GM21737 (cell line): ENCODE measurements at regions not wholly inside any gene's neighbourhood (a gene's known extent, or its start where the extent isn't known, plus 50 kb on each side); places are given as distances from the start of the nearest gene placed in this dataset.

ENCODE experiments used
- ATAC-seq: cut with Tn5 transposase; IDR thresholded peaks from one replicate; pipeline ENCODE4 v1.9.1; 2021; ENCODE audit warnings: mild to moderate bottlenecking, moderate library complexity; ENCODE audit not compliant: unreplicated experiment

GRCh38 chr14:38527502-38527878 lies 271.6 kb upstream of the CLEC14A start:
- ATAC-seq = no peak

GRCh38 chr14:38526826-38527501 lies 271.1 kb upstream of the CLEC14A start:
- no peak for ATAC-seq

- ATAC-seq = no peak
These were observed 269.0 kb upstream of the CLEC14A start for GRCh38 chr14:38524636-38525509.

- no peak for ATAC-seq
These were observed 266.8 kb upstream of the CLEC14A start for GRCh38 chr14:38522724-38523123.

DNA sequence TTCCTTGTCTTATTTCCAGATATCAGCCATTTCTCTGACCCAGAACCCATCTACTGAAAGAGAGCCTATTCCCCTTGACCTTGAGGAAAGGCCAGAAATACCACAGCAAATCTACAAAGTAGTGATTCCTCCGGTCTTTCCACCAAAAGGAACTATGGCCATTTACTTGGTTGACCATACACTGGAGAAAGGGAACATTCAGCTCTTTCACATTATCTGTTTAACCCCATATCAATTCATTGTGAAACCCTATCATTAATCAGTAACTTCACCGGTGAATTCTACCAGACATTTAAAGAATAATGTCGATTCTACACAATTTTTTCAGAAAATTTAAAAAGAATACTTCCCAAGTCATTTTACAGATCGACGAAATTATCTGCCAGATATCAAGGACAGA lies 265.7 kb upstream of the CLEC14A start:
- no peak for ATAC-seq

DNA sequence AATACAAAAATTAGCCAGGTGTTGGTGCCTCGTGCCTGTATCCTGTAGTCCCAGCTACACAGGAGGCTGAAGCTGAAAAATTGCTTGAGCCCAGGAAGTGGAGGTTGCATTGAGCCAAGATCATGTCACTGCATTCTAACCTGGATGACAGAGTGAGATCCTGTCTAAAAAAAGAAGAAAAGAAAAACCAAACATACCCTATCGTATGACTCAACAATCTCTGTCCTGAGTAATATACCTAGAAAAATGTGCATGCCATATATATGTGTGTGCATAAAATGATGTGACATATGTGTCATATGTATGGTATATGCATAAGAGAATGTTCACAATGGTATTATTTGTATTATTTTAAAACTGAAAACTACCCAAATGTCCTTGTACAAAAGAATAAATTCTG lies 261.5 kb upstream of the CLEC14A start:
- no peak for ATAC-seq

- ATAC-seq = no peak
These were observed 256.3 kb upstream of the CLEC14A start for GRCh38 chr14:38512236-38512635.

GRCh38 chr14:38507299-38507698 lies 251.4 kb upstream of the CLEC14A start:
- no peak for ATAC-seq

DNA sequence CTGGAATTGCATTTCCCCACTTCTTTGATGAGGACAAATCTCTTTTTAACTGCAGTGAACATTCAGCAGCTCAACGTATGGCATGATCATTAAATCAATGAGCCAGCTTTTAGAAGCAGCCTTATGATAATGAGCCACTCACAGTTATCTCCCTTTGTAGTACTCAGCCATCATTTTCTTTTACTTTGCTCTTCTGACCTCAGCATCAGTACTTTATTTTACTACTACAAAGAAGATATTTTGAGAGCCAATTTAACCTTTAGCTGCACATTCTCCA lies 250.0 kb upstream of the CLEC14A start:
- no peak for ATAC-seq

GRCh38 chr14:38505221-38505972 lies 249.5 kb upstream of the CLEC14A start:
- no peak for ATAC-seq

DNA sequence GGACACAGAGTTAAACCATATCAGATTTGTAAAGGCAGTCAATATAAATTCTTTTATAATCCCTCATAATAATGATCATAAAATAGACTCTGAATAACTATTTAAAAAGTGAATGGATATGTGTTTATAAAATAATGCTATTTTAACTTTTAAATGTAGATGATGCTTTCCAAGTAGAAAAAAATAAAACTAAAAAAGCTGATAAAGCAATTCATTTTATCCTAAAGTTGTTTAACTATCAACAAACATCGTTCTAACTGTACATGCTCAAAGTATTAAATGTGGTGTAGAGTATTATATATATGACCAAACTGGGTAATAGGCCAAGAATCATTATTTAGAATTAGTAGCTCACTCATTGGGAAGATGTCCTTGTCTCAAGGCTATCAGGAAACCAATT lies 248.3 kb upstream of the CLEC14A start:
- ATAC-seq = no peak

- ATAC-seq = no peak
These were observed 246.3 kb upstream of the CLEC14A start for GRCh38 chr14:38502239-38502638.

DNA sequence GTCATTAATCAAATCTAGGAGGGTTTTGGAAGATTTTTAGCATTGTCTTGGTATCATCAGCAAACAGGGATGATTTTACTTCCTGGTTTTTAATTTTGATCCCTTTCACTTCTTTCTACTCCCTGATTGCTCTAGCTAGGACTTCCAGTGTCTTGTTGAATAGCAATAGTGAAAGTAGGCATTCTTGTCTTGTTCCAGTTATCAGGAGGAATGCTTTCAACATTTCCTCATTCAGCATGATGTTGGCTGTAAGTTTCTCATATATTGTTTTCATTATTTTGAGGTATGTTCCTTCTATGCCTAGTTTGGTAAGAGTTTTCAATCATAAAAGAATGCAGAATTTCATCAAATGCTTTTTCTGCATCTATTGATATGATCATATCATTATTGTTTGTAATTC lies 244.2 kb upstream of the CLEC14A start:
- no peak for ATAC-seq

- no peak for ATAC-seq
These were observed 240.2 kb upstream of the CLEC14A start for GRCh38 chr14:38496092-38496491.

GRCh38 chr14:38490273-38490672 lies 234.4 kb upstream of the CLEC14A start:
- ATAC-seq = peak; percentile 67

- ATAC-seq = no peak
These were observed 229.1 kb upstream of the CLEC14A start for GRCh38 chr14:38485026-38485425.

DNA sequence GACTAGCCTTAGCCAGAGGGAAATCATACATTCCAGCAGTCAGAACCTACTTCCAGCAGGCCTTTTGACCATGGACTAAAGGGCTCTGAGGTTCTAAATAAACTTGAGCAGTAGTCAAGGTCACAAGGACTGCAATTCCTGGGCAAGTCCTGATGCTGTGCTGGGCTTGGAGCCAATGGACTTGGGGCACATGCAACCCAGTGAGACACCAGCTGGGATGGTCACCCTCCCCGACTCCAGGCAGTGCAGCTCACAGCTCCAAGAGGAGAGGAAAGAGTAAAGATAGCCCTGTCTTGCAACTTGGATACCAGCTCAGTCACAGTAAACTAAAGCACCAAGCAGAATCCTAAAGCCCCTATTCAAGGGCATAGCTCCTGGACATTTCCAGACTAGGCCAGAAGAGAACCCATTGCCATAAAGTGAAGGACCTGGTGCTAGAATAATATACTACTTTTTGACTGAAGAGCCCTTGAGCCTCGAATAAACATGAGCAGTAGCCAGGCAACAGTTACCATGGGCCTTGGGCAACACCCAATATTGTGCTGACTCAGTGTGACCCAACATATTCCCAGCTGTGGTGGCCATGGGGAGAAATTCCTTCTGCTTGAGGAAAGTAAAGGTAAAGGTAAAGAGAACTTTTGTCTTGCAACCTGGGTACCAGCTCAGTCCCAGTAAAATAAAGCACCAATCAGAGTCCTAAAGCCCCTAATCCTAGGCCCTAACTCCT lies 226.2 kb upstream of the CLEC14A start:
- no peak for ATAC-seq

- no peak for ATAC-seq
These were observed 213.3 kb upstream of the CLEC14A start for GRCh38 chr14:38469156-38469555.

- no peak for ATAC-seq
These were observed 186.3 kb upstream of the CLEC14A start for GRCh38 chr14:38442208-38442607.

DNA sequence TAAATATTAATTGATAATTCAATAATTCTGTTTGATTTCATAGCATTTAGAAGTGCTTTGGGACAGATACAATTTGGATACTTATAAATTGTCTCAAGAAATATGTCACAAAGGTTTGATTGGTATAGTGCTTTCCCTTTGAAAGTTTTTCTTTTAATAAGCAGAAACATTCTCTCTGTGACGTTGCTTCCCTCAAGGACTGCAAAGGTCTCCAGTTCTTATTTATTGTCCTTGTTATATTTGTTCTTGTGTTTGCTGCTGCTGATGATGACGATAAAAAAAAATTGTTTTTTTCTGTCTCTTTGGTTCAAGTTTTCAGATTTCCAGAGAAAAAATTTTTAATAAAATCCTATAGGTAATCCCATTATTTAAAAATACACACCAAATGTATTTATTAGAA lies 176.3 kb upstream of the CLEC14A start:
- no peak for ATAC-seq

DNA sequence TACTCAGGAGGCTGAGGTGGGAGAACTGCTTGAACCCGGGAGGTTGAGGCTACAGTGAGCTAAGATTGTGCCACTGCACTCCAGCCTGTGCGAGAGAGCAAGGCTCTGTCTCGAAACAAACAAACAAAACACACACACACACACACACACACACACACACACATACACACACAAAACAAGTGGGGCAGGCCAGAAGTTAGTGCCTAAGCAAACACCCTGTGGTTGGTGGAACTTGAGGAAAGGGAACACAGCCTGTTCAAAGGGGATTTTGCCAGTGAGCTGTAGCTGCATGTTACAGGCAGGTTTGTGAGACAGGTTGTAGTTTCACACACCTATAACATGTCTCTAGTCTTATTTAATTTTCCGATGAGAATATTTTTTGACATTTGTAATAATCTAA lies 175.3 kb upstream of the CLEC14A start:
- no peak for ATAC-seq
